ENCODE measurements at regions not wholly inside any gene's neighbourhood (a gene's known extent, or its start where the extent isn't known, plus 50 kb on each side); places are given as distances from the start of the nearest gene placed in this dataset.

- TF ChIP-seq CTCF (conservative IDR thresholded peaks at IDR 0.05; ENCODE audit: low read length) (no peak), EZH2phosphoT487 (IDR thresholded peaks at IDR 0.05; ENCODE audit: borderline replicate concordance) (no peak)
Observed at GRCh38 chr2:139077099-139077737, 297.0 kb upstream of the NXPH2 start.
